Embryonic facial prominence (tissue), 1 donor: ENCODE measurements at regions not wholly inside any gene's neighbourhood (a gene's known extent, or its start where the extent isn't known, plus 50 kb on each side); places are given as distances from the start of the nearest gene placed in this dataset.
"Not testable (repeated sequence)": the region's sequence is repeated elsewhere in the genome, so short reads cannot be mapped to it uniquely, and the experiment has no call there.

ENCODE experiments used
- DNase-seq: peaks from one replicate; pipeline ENCODE4 v3.0.0-alpha.2; 2016; ENCODE audit errors: extremely low spot score

DNA sequence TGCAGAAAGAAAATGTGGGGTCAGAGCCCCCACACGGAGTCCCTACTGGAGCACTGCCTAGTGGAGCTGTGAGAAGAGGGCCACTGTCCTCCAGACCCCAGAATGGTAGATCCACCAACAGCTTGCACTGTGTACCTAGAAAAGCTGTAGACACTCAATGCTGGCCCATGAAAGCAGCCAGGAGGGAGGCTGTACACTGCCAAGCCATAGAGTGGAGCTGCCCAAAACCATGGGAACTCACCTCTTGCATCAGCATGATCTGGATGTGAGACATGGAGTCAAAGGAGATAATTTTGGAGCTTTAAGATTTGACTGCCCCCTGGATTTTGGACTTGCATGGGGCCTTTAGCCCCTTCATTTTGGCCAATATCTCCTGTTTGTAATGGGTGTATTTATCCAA is 452.3 kb downstream of the MRPL39 start:
- DNase-seq = not testable (repeated sequence)

DNA sequence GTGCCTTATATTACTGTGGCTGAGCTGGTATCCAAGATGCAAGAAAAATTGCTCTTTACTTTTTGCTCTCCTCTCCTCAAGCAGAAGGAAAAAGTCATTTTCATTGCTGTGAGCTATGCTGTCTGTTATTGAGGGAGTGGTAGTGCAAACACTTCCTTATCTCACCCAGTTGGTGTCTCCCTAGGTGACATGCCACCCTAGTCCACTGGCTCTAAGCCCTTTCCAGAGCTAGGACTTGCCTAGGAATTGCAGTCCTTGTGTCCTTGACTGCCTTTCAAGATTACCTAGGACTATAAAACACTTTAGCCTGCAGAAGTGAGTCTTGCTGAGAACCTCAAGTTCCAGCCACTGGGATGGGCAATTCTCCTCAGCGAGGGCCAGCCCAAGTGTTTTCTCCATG is 458.3 kb downstream of the MRPL39 start:
- DNase-seq = no peak

DNA sequence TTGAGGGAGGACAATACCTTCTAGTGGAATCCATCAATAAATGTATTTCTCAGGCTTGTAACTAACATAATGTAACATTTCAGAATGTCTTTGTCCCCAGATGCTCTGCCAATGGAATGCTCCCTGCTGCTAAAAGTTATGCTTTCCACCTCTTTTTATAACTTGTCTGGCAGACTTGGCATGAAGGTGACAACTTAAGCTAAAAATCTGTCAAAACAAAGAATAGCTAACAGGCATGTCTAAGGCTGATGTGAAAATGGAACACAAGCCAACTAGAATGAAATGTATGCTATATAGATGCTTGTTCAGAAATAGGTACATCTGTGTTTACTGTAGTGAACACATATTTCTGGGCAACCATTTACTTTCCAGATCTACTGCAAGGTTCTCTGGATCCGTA is 467.9 kb downstream of the MRPL39 start:
- no peak for DNase-seq

DNA sequence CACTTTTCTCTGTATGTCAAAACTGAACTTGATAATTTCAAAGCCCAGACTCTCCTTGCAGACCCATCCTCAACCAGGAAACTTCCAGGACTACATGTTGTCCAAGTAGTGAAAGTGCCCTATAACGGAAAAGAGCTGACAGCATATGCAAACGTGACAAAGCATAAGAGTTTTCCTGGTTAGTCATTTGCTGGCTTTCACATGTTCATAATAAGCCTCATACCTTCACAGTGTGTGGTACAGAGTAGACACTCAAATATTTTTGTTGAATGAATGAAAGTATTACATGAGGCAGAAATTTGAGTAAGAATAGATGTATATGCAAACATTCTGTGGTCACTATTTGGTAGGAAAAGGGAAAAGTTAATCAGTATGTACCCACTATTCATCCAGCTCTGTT is 473.3 kb downstream of the MRPL39 start:
- DNase-seq = no peak

DNA sequence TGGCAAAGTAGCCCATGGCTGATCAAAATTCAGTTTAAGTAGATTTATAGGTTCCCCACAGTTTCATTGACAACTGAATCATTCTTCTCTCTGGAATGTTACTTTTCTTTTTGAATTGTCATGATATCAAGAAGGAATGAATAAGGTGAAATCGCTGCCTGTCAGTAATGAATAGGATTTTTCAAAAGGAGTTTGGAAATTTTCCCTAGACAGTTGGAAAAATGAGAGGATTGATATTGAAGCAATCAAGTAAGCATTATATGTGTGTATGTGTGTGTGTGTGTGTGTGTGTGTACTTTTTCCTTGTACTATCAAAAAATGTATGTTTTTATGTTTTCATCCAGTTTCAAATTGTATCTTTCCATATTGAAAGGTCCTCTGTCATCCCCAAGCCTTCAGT is 479.5 kb downstream of the MRPL39 start:
- DNase-seq = no peak

DNA sequence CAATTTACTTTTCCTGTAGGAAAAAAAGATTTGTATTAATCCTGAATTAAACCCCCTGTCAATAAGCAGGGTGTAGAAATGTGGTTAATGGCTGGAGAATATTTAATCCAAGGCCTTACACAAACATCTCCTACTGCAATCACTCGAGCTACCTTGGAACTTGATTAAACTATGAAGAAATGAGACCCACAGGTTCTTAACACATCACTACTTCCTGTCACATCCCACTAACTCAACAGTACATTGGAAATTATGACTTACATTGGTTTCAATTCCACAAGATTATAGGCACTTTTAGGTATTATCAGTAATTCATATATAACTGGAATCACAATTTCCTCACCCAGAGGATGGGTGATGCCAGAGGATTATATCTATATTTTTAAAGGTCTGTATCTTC is 480.3 kb downstream of the MRPL39 start:
- DNase-seq = no peak

DNA sequence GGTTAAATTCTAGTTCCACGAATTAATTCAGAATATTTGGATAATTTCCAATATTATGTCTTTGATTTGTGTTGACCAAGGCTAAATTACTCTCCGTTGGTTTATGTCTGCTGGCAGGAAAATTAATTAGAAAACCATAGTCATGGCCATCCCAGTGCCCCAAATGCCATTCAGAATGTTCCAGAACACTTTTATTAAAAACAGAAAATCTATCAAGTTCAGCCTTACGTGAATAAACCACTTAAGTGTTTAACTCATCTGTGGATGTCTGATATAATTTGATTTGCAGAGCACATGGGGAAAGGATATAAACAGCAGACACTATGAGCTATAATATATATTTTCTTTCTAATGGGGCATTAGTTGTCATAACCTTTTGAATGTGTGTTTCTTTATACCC is 480.7 kb downstream of the MRPL39 start:
- no peak for DNase-seq

DNA sequence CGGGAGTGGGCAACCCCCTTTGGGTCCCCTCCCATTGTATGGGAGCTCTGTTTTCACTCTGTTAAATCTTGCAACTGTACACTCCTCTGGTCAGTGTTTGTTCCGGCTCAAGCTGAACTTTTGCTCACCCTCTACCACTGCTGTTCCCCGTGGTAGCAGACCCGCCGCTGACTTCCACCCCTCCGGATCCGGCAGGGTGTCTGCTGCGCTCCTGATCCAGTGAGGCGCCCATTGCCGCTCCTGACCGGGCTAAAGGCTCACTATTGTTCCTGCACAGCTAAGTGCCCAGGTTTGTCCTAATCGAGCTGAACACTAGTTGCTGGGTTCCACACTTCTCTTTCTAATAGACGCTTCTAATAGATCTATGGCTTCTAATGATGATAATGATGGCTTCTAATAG is 488.6 kb downstream of the MRPL39 start:
- no peak for DNase-seq

DNA sequence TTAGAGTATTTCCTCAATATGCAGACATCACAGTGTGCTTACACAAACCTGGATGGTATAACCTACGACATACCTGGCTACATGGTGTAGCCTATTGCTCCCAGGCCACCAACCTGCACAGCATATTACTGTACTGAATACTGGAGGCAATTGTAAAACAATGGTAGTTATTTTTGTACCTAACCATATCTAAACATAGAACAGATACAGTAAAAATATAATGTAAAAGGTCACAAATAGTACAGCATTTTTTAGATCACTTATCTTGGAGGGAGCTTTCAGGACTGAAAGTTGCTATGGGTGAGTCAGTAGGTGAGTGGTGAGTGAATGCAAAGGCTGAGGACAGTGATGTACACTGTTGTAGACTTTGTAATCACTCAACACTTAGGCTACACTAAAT is 492.3 kb downstream of the MRPL39 start:
- no peak for DNase-seq

DNA sequence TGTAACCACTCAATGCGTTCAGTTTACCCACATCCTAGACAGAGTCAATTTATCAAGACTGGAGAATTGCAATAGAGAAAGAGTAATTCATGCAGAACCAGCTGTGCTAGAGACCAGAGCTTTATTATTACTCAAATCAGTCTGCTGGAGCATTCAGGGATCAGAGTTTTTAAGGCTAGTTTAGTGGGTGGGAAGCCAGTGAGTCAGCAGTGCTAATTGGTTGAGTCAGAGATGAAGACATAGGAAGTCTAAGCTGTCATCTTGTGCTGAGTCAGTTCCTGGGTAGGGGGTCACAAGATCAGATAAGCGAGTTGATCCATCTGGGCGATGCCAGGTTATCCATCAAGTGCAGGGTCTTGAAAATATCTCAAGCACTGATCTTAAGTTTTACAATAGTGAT is 499.6 kb downstream of the MRPL39 start:
- DNase-seq = no peak

DNA sequence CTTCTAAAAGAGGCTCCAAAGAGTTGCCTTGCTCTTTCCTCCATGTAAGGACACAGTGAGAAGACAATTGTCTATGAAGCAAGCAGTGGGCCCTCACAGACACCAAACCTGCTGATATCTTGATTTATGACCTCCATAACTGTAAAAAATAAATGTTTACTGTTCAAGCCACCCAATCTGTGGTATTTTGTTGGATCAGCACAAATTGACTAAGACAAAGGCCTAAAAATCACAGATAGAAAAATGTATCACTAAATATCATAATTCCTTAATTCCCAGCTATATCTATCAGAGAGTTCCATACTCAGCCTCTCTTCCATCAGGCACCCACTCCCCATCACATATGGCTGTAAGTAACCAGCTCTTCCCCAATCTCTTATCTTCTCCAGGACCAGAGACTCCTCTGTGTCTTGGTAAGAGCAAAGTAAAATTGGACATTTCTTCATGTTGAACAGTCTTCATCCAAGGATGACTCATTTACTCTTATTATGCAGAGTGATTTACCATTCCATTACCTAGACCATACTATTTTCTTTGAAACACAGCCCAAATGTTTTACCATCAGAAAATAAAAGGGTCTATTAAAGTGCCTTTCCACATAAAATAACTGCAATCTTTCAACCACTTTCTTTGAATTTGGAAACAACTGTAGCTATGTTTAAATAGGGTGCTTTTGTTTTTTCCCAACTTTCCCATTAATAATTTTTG is 503.6 kb downstream of the MRPL39 start:
- DNase-seq = no peak

DNA sequence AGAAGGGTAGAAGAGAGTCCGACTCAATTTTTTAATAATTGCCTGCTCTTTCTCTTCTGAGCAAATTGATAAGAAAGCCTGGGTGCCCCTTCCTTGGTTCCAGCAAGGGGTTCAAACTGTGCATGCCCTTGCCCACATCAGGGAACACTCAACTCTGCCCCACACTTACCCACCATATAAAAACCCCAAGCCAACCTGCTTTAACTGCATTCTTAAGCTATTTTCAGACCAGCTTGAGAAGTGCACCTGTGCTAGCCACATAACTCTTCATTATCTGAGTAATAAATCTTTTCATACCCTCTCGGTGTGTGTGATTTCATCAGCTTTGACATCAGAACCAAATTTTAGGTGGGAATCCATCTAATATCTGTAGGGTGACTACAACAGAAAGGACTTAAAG is 509.6 kb downstream of the MRPL39 start:
- DNase-seq = no peak

DNA sequence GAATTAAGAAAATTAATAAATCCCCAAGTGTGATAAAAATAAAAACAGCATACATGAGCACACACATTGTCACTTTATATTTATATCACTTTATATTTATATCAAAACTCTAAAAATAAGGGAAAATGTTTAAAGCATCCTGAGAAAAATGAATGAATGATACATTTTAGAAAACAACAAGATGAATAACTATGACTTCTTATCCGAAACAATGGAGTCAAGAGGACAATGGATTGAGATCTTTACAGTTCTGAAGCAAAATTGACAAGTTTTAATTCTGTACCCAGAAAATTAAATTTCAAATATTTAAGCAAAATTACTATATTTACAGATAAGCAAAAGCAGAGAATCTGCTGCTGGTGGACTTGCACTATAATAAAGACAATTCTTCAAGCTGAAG is 512.6 kb downstream of the MRPL39 start:
- DNase-seq = no peak

DNA sequence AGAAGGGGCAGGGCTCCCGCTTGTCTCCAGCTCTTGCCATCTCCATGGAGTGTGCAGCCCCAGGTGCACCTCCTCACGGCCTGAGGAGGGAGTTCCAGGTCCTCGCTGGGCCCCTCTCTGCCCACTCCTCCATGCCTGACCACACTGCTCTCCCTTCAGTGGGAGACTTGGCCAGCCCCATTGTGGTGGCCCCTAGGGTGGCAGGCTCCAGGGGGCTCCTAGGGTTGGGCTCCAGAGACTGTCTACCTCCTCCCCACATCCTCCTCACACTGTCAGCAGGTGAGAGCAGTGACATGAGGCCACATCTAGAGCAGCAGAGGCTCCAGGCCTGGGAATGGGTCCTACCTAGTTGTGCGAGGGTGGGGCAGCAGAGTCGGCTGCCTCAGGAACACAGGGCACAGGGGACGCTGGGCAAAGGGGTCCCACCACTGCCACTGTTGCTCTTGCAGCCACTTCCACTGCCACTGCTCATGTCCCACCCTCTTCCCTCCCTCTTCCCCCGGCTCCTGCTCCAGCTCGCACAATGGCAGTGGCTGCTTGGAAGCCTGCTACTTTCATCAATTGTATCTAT is 514.8 kb downstream of the MRPL39 start:
- no peak for DNase-seq

DNA sequence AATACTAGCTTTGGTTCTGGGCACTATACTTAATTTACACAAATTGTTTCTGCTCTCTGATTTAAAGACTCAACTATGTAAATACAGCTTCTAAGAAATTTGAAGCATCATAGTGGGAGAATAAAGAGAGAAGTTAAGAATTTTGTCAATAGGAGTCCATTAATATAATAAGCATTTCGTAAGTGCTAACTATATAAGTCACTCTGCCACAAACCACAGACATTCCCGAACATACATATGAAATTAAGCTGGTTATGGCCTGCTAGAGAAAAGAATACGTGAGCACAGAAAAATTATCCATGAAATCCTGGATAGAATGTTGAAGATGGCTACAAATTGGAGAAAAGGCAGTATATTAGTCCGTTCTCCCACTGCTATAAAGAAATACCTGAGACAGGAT is 526.2 kb downstream of the MRPL39 start:
- no peak for DNase-seq

DNA sequence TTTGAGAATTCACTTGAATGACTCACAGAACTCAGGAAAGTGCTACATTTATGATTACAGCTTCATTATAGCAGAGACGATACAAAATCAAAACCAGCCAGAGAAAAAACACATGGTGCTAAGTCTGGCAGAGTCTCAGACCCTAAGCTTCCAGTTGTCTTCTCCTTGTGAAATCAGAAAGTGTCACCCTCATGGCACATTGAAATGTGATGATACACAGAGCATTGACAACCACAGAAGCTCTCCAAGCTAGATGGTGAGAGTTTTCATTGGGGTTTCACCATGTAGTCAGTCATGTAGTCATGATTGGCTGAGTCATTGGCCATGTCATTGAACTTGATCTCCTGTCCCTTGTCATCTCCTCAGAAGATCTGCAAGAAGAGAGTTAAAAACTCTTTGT is 526.6 kb downstream of the MRPL39 start:
- DNase-seq = no peak

DNA sequence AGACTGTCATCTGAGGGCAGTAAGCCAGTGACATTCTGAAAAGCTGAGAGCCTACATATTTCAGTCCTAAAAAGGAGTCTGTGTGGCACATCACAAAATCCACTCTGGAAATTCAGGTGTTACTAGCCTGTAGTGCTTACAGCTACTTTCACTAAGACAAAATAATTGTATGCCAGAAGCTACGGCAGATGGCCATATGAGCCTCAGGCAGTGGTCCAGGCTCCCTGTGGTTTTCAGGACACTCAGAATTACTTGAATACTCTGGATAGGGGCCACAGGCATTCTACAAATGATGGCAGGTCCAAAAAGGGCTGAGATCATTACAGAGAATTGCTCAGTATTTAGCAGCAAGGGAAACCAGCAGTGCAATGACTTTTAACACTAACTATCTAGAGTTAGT is 527.1 kb downstream of the MRPL39 start:
- DNase-seq = no peak

DNA sequence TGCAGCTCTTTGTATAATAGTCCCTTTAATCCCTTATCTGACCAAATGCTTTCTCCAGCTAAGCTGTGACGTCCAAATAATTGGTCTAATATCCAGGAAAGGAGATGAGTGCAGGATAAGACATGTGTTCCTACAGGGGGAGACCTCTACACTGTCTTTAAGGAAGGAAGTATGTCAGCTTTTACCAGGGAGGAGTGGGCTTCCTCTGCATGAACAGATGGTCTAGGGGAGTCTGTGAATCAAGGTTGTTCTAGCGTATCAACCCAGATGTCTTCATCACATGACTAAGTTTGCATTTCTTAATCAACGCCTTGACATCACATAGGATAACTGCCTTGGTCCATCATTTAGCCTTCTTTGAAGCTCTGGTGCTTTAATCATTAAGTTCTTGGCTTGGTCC is 528.2 kb downstream of the MRPL39 start:
- DNase-seq = no peak

DNA sequence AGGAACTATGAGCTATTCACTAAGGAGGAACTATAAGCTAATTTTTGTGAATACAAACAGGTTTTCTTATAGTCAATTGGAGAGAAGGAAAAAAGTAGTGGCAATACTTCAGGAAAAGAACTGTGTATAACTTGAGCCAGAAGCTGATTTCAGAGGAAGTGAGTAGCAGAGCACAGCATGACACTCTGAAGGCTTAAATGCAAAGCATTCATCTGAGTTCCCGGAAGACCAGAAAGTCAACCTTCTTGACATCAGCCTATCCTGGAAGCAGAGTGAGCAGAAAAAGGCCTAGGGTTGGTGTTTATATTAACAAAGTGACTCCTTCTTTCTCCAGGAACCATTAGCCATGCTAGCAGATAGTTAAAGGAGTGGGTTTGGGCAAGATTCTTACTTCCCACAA is 545.2 kb downstream of the MRPL39 start:
- no peak for DNase-seq

DNA sequence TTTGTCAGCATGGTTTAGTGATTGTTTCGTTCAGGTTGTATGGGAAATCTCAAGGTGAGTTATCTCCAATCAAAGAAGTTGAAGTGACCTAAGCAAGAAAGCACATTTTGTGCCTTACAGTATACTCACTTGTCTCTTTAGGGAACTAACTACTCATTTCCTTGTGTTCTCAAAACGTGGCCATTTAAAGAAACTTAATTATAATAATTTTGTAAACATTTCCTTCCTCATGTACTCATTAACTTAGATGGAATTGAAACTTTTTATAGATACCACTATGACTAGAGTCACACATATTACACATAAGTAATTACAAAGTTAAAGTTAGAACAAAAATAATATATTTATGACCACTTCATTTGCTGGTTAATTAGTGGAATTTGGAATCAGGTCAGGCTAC is 552.6 kb downstream of the MRPL39 start:
- no peak for DNase-seq

DNA sequence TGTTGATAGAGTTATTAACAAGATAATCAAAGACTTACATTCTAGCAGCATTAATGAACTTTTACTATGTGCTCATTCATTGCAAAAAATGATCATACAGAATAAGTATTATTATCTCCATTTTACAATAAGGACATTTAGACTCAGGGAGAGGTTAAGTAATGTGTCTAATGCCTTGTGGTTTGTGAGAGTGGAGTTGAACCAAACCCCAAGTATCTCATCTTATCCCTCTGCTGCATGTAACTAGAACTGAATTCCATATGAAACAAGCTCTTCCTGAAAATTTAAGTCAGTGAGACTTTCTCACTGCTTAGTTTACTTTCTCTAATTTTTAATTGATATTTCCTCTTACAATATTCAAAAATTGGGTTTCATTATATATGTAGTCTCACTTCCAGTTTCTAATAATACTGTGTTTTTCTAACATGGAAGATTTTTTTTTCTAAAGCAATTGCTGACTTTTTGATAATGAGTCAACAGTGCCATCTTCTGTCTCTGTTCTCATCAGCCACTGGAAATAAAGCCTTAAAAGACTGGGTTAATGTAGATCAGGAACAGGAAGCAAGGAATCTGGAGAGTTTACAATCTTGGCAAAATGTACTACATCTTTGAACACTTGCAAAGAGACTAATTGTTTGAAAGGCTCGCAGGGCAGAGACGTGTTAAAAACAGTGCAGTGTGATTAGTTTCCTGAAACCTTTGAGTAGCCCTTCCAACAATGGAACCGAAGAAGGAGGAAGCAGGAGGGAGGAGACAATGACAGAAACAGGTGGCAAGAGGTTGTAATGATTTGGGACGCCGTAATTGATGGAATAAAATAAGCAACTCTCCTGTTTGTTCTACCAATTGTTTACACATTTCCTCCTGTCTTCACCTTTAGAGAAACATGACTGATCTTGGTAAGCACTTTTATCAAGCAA is 567.6 kb downstream of the MRPL39 start:
- peak; percentile 7 for DNase-seq

DNA sequence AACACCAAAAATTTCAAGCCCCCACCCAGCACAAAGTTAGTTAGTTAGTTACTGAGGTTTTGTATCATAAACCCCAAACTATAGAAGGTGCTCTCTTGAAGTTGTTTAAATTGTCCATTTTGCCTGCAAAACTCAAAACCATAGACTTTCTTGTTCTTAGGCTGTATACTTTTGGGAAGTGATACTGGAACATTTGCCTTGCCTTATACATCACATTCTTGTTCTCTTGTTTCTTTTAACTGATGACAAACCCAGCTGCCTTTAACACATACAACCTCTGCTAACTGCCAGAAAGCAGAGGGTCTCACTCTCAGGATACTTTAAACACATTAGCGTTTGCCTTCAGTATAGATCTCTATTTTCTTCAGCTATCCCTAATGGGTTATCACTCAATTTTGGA is 570.5 kb downstream of the MRPL39 start:
- no peak for DNase-seq

DNA sequence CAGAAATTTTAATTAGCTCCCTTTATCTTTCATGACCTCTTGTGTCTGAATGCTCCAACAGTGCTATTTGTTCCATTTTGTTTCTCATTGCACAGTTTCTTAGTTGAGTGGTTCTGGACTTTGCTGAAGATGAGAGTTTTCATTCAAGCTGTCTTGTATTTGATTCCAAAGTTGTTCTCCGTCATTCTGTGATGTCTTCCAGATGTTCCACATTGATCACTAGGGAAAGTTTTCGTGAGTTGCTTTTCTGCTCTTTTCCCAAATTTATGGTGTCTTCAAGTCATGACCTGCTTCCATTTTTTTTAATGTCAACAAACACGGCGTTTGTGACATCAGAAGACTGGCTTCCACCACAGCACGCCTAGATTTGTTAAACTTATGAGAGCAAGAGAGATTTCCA is 575.5 kb downstream of the MRPL39 start:
- DNase-seq = no peak
